GM19351 (cell line): ENCODE measurements at regions not wholly inside any gene's neighbourhood (a gene's known extent, or its start where the extent isn't known, plus 50 kb on each side); places are given as distances from the start of the nearest gene placed in this dataset.
"Not testable (repeated sequence)": the region's sequence is repeated elsewhere in the genome, so short reads cannot be mapped to it uniquely, and the experiment has no call there.

Source experiments
- ATAC-seq: cut with Tn5 transposase; IDR thresholded peaks from one replicate; pipeline ENCODE4 v1.9.1; 2021; ENCODE audit warnings: mild to moderate bottlenecking, moderate library complexity; ENCODE audit not compliant: unreplicated experiment

- ATAC-seq = no peak
Measured at GRCh38 chr9:78663369-78663768, 366.4 kb downstream of the PSAT1 start.

- no peak for ATAC-seq
Measured at GRCh38 chr9:78664370-78664769, 367.4 kb downstream of the PSAT1 start.

GRCh38 chr9:78666818-78667414 is 370.0 kb downstream of the PSAT1 start:
- ATAC-seq = no peak

- no peak for ATAC-seq
Measured at GRCh38 chr9:78668148-78668832, 371.4 kb downstream of the PSAT1 start.

- no peak for ATAC-seq
Measured at GRCh38 chr9:78669591-78669990, 372.7 kb downstream of the PSAT1 start.

- no peak for ATAC-seq
Measured at GRCh38 chr9:78671785-78672184, 374.9 kb downstream of the PSAT1 start.

- no peak for ATAC-seq
Measured at GRCh38 chr9:78674874-78675273, 377.9 kb downstream of the PSAT1 start.

- no peak for ATAC-seq
Measured at GRCh38 chr9:78676009-78676408, 379.1 kb downstream of the PSAT1 start.

- no peak for ATAC-seq
Measured at GRCh38 chr9:78676623-78677022, 379.7 kb downstream of the PSAT1 start.

GRCh38 chr9:78677326-78677725 is 380.4 kb downstream of the PSAT1 start:
- ATAC-seq = no peak

- ATAC-seq = no peak
Measured at GRCh38 chr9:78678877-78679276, 382.0 kb downstream of the PSAT1 start.

- ATAC-seq = no peak
Measured at GRCh38 chr9:78680196-78680595, 383.3 kb downstream of the PSAT1 start.

GRCh38 chr9:78682216-78682615 is 385.3 kb downstream of the PSAT1 start:
- no peak for ATAC-seq

GRCh38 chr9:78685471-78685870 is 388.5 kb downstream of the PSAT1 start:
- no peak for ATAC-seq

- ATAC-seq = no peak
Measured at GRCh38 chr9:78688796-78689195, 391.9 kb downstream of the PSAT1 start.

- no peak for ATAC-seq
Measured at GRCh38 chr9:78691542-78691941, 394.6 kb downstream of the PSAT1 start.

GRCh38 chr9:78692871-78693270 is 395.9 kb downstream of the PSAT1 start:
- ATAC-seq = no peak

- ATAC-seq = no peak
Measured at GRCh38 chr9:78694974-78695373, 398.0 kb downstream of the PSAT1 start.

GRCh38 chr9:78695519-78695918 is 398.6 kb downstream of the PSAT1 start:
- ATAC-seq = no peak

GRCh38 chr9:78697618-78698017 is 400.7 kb downstream of the PSAT1 start:
- ATAC-seq = no peak

- no peak for ATAC-seq
Measured at GRCh38 chr9:78698371-78698770, 401.4 kb downstream of the PSAT1 start.

GRCh38 chr9:78699217-78699616 is 402.3 kb downstream of the PSAT1 start:
- ATAC-seq = not testable (repeated sequence)

GRCh38 chr9:78704153-78704552 is 407.2 kb downstream of the PSAT1 start:
- not testable (repeated sequence) for ATAC-seq
